B cell (primary cell): ENCODE measurements at regions not wholly inside any gene's neighbourhood (a gene's known extent, or its start where the extent isn't known, plus 50 kb on each side); places are given as distances from the start of the nearest gene placed in this dataset.

Experiments used
- CTCF ChIP-seq: fragments of 200-600 bp; IDR thresholded peaks from one replicate; pipeline ENCODE4 v1.8.0; 2022; ENCODE audit warnings: antibody characterized with exemption, mild to moderate bottlenecking
- EZH2 ChIP-seq: IDR thresholded peaks from 2 replicates; pipeline ENCODE4 v1.6.1; 2012; ENCODE audit warnings: borderline replicate concordance, low read depth, mild to moderate bottlenecking, moderate library complexity, low read length; ENCODE audit not compliant: insufficient read depth, poor library complexity, severe bottlenecking

- TF ChIP-seq CTCF (no peak), EZH2 (no peak)
These were observed 860.6 kb upstream of the SEMA6A start for GRCh38 chr5:117435203-117435602.
